ENCODE measurements at regions not wholly inside any gene's neighbourhood (a gene's known extent, or its start where the extent isn't known, plus 50 kb on each side); places are given as distances from the start of the nearest gene placed in this dataset.
"Not testable (repeated sequence)": the region's sequence is repeated elsewhere in the genome, so short reads cannot be mapped to it uniquely, and the experiment has no call there.

DNA sequence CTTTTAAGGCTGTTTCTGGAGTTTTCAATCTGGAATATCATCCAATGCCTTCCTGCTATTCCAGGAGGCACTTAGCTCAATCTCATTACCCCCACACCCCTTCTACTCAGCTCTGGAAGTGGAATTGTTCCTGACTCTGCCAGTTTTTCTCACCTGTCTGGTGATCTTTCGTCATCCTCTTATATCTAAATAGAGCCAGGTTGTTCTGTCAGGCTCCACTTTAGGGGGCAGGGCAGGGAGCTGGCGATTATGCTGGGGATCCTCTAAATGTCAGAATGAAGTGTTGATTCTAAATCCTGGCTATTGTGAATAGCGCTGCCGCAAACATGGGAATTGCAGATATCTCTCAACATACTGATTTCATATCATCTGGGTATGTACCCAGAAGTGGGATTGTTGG is 63.6 kb upstream of the ETV3 start:
- DNase-seq (ENCODE audit: low read depth): no peak
- TF ChIP-seq, protein P1, sequence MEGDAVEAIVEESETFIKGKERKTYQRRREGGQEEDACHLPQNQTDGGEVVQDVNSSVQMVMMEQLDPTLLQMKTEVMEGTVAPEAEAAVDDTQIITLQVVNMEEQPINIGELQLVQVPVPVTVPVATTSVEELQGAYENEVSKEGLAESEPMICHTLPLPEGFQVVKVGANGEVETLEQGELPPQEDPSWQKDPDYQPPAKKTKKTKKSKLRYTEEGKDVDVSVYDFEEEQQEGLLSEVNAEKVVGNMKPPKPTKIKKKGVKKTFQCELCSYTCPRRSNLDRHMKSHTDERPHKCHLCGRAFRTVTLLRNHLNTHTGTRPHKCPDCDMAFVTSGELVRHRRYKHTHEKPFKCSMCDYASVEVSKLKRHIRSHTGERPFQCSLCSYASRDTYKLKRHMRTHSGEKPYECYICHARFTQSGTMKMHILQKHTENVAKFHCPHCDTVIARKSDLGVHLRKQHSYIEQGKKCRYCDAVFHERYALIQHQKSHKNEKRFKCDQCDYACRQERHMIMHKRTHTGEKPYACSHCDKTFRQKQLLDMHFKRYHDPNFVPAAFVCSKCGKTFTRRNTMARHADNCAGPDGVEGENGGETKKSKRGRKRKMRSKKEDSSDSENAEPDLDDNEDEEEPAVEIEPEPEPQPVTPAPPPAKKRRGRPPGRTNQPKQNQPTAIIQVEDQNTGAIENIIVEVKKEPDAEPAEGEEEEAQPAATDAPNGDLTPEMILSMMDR (IDR thresholded peaks at IDR 0.05; ENCODE audit: insufficient read depth, low read depth, low read length, missing control alignments): no peak
- H3K4me3 ChIP-seq (ENCODE audit: low read depth, low read length): no peak overlapping the region

DNA sequence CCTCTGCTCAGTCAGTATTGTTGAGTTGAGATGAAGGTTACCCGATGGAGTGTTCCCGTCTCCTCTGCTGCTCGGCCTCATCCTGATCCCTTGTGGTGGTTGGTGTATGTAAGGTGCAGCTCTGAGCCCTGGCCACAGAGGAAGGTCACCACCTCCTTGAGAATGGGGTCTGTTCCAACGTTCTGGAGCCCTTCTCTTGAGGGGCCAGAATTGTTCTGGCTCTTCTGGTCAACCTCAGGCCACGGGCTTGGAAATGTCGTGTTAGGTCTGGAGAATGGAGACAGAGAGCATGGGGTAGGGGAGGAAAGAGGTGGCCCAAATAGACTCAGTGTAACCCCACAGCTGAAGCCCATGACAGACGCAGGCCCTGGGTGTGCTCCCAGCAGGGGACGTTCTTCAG is 62.3 kb upstream of the ETV3 start:
- no peak for DNase-seq (ENCODE audit: low read depth)
- TF ChIP-seq, protein P1 (IDR thresholded peaks at IDR 0.05; ENCODE audit: insufficient read depth, low read depth, low read length, missing control alignments): no peak
- H3K4me3 ChIP-seq (ENCODE audit: low read depth, low read length): no peak overlapping the region

DNA sequence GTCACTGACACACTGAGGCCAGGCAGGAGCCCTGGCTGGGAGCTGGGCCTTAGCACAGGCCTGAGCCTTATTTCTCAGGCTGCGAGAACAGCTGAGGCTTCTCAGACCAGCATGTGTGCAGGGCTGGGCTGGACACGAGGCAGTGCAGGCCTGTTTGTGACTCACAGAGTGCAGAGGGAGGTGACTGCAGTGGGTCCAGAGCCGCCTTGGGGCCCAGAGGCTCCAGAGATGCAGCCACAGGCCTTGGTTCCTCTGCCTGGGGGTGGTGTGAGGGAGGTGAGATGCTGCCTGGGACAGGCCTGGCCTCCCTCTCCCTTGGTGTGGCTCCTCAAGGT is 61.2 kb upstream of the ETV3 start:
- TF ChIP-seq, protein P1 (IDR thresholded peaks at IDR 0.05; ENCODE audit: insufficient read depth, low read depth, low read length, missing control alignments): no peak
- H3K4me3 ChIP-seq (ENCODE audit: low read depth, low read length): no peak overlapping the region
- no peak for DNase-seq (ENCODE audit: low read depth)

DNA sequence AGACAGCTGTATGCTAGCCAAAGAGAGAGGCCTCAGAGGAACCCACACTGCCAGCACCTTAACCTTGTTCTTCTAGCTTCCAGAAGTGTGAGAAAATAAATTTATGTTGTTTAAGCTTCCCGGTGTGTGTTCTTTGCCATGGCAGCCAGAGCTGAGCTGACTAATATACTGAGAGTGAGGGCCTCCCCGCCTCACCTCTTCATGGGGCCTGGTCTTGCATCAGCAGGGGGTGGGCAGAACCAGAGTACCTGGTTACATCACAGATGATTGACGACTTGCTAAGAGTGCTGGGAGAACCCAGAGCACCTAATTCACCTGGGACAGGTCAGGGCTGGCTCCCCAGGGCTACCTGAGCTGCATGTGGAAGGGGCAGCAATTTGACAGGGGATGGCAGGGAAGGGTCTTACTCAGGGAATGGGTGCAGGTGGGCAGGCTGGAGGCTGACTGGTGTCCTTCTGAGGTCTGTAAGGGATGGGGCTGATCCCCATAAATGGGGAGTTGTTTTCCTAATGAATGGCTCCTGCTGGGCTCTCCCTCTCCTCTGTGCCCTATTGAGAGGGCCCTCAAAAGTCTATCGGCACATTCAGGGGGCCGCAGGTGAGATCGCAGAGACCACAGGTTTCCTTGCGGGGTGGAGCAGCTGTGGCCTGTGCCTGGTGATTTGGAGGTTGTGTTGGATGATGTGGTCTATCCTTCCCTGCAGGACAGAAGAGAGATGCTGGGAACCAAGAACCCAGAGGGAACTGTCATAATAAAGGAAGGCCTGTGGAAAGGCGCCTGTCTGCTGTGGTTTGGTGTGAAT is 60.6 kb upstream of the ETV3 start:
- no peak for DNase-seq (ENCODE audit: low read depth)
- TF ChIP-seq, protein P1 (IDR thresholded peaks at IDR 0.05; ENCODE audit: insufficient read depth, low read depth, low read length, missing control alignments): no peak
- H3K4me3 ChIP-seq (ENCODE audit: low read depth, low read length): no peak overlapping the region

DNA sequence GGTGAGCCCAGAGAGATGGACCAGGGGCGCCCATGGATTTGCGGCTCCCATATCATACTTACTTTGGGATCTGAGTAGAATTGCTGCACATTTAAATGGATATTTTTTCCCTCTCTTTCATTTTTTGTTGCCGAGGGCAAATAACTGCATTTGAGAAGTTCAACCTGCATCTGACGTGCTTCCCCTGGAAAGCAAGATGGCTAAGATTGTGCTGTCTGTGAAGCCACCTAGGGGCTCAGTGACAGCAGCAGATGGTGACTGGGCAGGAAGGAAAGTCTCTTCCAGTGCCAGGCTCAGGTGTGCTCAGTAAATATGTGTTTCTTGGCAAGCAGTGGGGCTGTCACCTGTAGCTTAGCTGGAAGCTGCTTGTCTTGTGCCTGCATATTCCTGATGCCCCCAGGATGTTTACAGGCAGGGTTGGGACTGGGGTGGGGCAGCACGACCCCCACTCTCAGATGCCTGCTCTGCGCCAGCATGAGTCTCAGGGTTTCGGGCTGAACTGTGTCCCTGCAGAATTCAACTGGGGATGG is 59.8 kb upstream of the ETV3 start:
- TF ChIP-seq, protein P1 (IDR thresholded peaks at IDR 0.05; ENCODE audit: insufficient read depth, low read depth, low read length, missing control alignments): no peak
- DNase-seq (ENCODE audit: low read depth): no peak
- H3K4me3 ChIP-seq (ENCODE audit: low read depth, low read length): no peak overlapping the region

DNA sequence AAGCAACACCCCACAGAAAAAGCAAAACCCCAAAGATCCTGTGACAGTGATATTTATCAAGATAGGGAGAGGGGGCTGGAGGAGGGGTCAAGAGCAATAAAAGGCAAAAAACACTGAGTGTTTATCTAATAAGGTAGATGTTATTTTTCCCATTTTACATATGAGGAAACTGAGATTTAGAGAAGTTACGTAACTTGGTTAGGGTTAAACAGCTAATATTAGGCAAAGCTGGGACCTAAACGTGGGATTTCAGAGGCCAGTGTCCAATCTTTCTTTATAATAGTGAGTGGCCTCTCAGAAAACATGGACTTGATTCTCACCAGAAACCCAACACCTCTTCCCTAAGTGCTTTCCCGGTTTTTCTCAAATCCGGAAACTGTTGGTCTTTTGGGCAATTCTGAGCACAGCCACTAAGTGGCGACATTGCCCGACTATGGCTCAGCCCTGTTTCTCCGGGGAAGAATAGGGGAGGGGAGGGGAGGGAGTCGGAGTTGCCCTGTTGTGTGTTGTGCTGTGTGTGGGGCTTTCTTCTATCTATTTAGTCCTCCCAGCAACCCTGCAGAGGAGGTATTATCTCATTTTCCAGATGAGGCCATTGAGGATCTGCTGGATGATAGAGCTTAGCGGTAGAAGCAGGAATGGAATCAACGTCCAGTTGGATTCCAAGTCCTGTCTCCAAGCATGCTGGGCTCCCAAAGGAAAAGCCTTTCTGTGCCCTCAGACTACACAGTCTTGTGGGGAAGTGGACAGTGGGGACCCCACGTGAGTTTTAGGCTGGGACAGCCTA is 58.7 kb upstream of the ETV3 start:
- not testable (repeated sequence) for DNase-seq (ENCODE audit: low read depth); H3K4me3 ChIP-seq (ENCODE audit: low read depth, low read length)
- TF ChIP-seq, protein P1 (IDR thresholded peaks at IDR 0.05; ENCODE audit: insufficient read depth, low read depth, low read length, missing control alignments): peak; percentile 27

Measured in GM12865 (cell line).